Breast epithelium (tissue), 3 donors: ENCODE measurements at regions not wholly inside any gene's neighbourhood (a gene's known extent, or its start where the extent isn't known, plus 50 kb on each side); places are given as distances from the start of the nearest gene placed in this dataset.

Experiments used
- POLR2A ChIP-seq: fragments of 450-650 bp; IDR thresholded peaks from one replicate; pipeline ENCODE4 v1.6.1; 2016; ENCODE audit warnings: antibody characterized with exemption, mild to moderate bottlenecking, moderate library complexity
- TF ChIP-seq, protein P1 (sequence below), 3 donors: fragments of 450-650 bp; IDR thresholded peaks; one replicate each; pipeline ENCODE4 v1.5.1; 2016 to 2017; ENCODE audit warnings: antibody characterized with exemption in 3 of 3, mild to moderate bottlenecking in 3 of 3, moderate library complexity in 3 of 3

DNA sequence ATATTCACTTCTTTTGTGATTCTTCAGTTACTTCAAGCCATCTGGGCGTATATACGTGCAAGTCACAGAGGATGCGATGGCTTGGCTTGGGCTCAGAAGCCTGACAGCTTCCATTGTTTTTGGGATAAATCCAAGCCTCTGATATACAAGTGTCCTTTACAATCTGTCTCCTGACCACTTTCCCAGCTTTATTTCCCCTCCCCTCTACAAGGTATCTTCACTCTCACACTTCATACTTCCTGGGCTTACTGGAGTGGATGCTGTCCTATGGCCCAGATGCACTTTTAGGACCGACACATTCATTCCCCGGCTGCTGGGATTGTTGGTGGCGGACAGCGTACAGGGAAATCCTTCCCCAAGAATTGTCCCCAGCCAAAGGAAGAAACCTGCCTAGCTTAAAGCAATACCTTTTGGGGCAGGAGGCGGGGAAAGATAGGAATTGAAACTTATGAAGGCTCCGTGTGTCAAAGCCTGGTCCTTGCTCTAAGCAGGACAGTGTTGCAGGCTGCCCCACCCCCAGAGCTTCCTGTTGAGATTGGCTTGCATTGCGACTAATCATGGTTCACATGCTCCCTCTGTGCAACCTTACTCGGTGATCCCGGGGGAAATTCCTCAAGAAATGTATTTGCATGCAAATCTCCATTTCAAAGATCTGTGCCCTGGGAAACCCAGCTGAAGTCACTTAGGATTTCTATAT lies 802.9 kb upstream of the ID2 start:
- TF ChIP-seq, protein P1, sequence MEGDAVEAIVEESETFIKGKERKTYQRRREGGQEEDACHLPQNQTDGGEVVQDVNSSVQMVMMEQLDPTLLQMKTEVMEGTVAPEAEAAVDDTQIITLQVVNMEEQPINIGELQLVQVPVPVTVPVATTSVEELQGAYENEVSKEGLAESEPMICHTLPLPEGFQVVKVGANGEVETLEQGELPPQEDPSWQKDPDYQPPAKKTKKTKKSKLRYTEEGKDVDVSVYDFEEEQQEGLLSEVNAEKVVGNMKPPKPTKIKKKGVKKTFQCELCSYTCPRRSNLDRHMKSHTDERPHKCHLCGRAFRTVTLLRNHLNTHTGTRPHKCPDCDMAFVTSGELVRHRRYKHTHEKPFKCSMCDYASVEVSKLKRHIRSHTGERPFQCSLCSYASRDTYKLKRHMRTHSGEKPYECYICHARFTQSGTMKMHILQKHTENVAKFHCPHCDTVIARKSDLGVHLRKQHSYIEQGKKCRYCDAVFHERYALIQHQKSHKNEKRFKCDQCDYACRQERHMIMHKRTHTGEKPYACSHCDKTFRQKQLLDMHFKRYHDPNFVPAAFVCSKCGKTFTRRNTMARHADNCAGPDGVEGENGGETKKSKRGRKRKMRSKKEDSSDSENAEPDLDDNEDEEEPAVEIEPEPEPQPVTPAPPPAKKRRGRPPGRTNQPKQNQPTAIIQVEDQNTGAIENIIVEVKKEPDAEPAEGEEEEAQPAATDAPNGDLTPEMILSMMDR (IDR thresholded peaks at IDR 0.05): no peak
- no peak for TF ChIP-seq POLR2A
